H1 (cell line): ENCODE measurements at regions not wholly inside any gene's neighbourhood (a gene's known extent, or its start where the extent isn't known, plus 50 kb on each side); places are given as distances from the start of the nearest gene placed in this dataset.

Source experiments
- CHD1 ChIP-seq: IDR thresholded peaks from 2 replicates; pipeline ENCODE4 v1.6.1; 2012; ENCODE audit warnings: low read depth, low read length, improper control_type of control experiment
- EZH2 ChIP-seq: fragments of 200-600 bp; sonication (generic); IDR thresholded peaks from 2 replicates; pipeline ENCODE4 v1.7.1; 2012; ENCODE audit warnings: low read depth, mild to moderate bottlenecking, moderate library complexity, low read length, inconsistent platforms; ENCODE audit not compliant: severe bottlenecking
- FOSL1 ChIP-seq: IDR thresholded peaks from 2 replicates; pipeline ENCODE4 v1.6.1; 2011; ENCODE audit warnings: mild to moderate bottlenecking, low read depth, low read length, moderate library complexity; ENCODE audit not compliant: insufficient read depth
- GABPA ChIP-seq: IDR thresholded peaks from 2 replicates; pipeline ENCODE4 v1.6.1; 2011; ENCODE audit warnings: mild to moderate bottlenecking, low read length, moderate library complexity, borderline replicate concordance; ENCODE audit not compliant: insufficient read depth
- KDM5A ChIP-seq: fragments of 200-600 bp; IDR thresholded peaks from 2 replicates; pipeline ENCODE4 v1.7.1; 2012; ENCODE audit warnings: mild to moderate bottlenecking, low read length, inconsistent platforms, mixed read lengths
- POLR2A ChIP-seq, 2 experiments: IDR thresholded peaks; 1 replicate in 1 of 2; 2 replicates in 1 of 2; pipeline ENCODE4 v1.6.1; 2011; ENCODE audit warnings: low read depth in 2 of 2, low read length in 2 of 2, mild to moderate bottlenecking in 2 of 2; ENCODE audit errors: control extremely low read depth in 1 of 2
- RAD21 ChIP-seq, 2 experiments: IDR thresholded peaks in 1 of 2; conservative IDR thresholded peaks in 1 of 2; 2 replicates each; pipeline ENCODE4 v1.6.1; 2011; ENCODE audit warnings: low read depth in 2 of 2, low read length in 2 of 2, improper control_type of control experiment in 1 of 2, inconsistent platforms in 1 of 2, mild to moderate bottlenecking in 1 of 2, moderate library complexity in 1 of 2
- SIN3A ChIP-seq, 2 experiments: IDR thresholded peaks in 1 of 2; conservative IDR thresholded peaks in 1 of 2; 2 replicates each; pipeline ENCODE4 v1.6.1; 2011 to 2012; ENCODE audit warnings: low read length in 2 of 2, improper control_type of control experiment in 1 of 2, low read depth in 1 of 2, mild to moderate bottlenecking in 1 of 2
- YY1 ChIP-seq: IDR thresholded peaks from 2 replicates; pipeline ENCODE4 v1.6.1; 2011; ENCODE audit warnings: low read depth, mild to moderate bottlenecking, low read length
- TF ChIP-seq, protein P1 (sequence below), 3 experiments: IDR thresholded peaks; 1 replicate in 2 of 3; 2 replicates in 1 of 3; pipeline versions ENCODE4 v1.5.1 to v1.6.1; 2011; ENCODE audit warnings: low read length in 3 of 3, mild to moderate bottlenecking in 3 of 3, inconsistent platforms in 2 of 3, low read depth in 1 of 3, moderate library complexity in 1 of 3; ENCODE audit not compliant: insufficient read depth in 1 of 3; ENCODE audit errors: control extremely low read depth in 1 of 3
- TF ChIP-seq, protein P2 (sequence below): IDR thresholded peaks from 2 replicates; pipeline ENCODE4 v1.6.1; 2012; ENCODE audit warnings: low read length, inconsistent platforms
- TF ChIP-seq, protein P3 (sequence below): IDR thresholded peaks from 2 replicates; pipeline ENCODE4 v1.6.1; 2012; ENCODE audit warnings: inconsistent platforms

DNA sequence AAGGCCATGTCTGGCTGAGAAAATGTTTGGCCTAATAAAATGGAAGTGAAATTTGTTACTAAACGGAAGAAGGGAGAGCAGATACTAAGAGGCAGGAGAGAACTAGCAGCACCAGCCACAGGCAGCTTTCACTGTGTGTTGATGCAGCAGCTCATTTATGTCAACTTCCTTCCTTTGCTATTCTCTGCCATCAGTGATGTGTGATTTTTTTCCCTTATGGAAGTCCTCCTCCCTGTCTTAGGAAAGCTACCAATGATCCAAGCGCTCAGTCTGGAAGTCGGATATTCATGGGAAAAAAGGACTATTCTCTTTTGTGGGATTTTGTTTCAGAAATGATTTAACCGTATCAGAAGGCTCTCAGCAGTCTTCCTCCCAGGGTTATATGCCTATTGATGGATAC, 1629.2 kb downstream of the CDH8 start:
- TF ChIP-seq RAD21 (IDR thresholded peaks at IDR 0.05 in 1 of 2, conservative IDR thresholded peaks at IDR 0.05 in 1 of 2; ENCODE audit: low read depth in 2 of 2, low read length in 2 of 2) (no peak), GABPA (no peak), KDM5A (no peak), POLR2A (IDR thresholded peaks at IDR 0.05; ENCODE audit: control extremely low read depth in 1 of 2, low read depth in 2 of 2, low read length in 2 of 2) (no peak), EZH2 (no peak), SIN3A (conservative IDR thresholded peaks at IDR 0.05 in 1 of 2, IDR thresholded peaks at IDR 0.05 in 1 of 2; ENCODE audit: low read depth in 1 of 2, low read length in 2 of 2) (no peak), YY1 (no peak), FOSL1 (no peak), CHD1 (no peak)
- TF ChIP-seq, protein P1, sequence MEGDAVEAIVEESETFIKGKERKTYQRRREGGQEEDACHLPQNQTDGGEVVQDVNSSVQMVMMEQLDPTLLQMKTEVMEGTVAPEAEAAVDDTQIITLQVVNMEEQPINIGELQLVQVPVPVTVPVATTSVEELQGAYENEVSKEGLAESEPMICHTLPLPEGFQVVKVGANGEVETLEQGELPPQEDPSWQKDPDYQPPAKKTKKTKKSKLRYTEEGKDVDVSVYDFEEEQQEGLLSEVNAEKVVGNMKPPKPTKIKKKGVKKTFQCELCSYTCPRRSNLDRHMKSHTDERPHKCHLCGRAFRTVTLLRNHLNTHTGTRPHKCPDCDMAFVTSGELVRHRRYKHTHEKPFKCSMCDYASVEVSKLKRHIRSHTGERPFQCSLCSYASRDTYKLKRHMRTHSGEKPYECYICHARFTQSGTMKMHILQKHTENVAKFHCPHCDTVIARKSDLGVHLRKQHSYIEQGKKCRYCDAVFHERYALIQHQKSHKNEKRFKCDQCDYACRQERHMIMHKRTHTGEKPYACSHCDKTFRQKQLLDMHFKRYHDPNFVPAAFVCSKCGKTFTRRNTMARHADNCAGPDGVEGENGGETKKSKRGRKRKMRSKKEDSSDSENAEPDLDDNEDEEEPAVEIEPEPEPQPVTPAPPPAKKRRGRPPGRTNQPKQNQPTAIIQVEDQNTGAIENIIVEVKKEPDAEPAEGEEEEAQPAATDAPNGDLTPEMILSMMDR (IDR thresholded peaks at IDR 0.05; ENCODE audit: control extremely low read depth in 1 of 3, insufficient read depth in 1 of 3, low read depth in 1 of 3, low read length in 3 of 3), result no peak
- TF ChIP-seq, protein P2, sequence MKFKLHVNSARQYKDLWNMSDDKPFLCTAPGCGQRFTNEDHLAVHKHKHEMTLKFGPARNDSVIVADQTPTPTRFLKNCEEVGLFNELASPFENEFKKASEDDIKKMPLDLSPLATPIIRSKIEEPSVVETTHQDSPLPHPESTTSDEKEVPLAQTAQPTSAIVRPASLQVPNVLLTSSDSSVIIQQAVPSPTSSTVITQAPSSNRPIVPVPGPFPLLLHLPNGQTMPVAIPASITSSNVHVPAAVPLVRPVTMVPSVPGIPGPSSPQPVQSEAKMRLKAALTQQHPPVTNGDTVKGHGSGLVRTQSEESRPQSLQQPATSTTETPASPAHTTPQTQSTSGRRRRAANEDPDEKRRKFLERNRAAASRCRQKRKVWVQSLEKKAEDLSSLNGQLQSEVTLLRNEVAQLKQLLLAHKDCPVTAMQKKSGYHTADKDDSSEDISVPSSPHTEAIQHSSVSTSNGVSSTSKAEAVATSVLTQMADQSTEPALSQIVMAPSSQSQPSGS, result no peak
- TF ChIP-seq, protein P3, sequence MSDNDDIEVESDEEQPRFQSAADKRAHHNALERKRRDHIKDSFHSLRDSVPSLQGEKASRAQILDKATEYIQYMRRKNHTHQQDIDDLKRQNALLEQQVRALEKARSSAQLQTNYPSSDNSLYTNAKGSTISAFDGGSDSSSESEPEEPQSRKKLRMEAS, result no peak
